Osteoblast (primary cell): ENCODE measurements at regions not wholly inside any gene's neighbourhood (a gene's known extent, or its start where the extent isn't known, plus 50 kb on each side); places are given as distances from the start of the nearest gene placed in this dataset.

Experiments
- DNase-seq: peaks from one replicate; pipeline ENCODE4 v3.0.0; 2011; ENCODE audit warnings: low spot score, mixed read lengths; ENCODE audit not compliant: insufficient read length; ENCODE audit errors: missing footprints
- H2AFZ ChIP-seq: 2 replicates; pipeline ENCODE4 v1.6.0; 2011; ENCODE audit warnings: mild to moderate bottlenecking, low read length
- H3K27ac ChIP-seq: 2 replicates; pipeline ENCODE4 v1.5.1; 2011; ENCODE audit warnings: mild to moderate bottlenecking, low read depth, low read length, moderate library complexity
- H3K27me3 ChIP-seq: 2 replicates; pipeline ENCODE4 v1.6.0; 2012; ENCODE audit warnings: mild to moderate bottlenecking, control low read depth, inconsistent platforms, low read length, moderate library complexity; ENCODE audit not compliant: insufficient read depth
- H3K36me3 ChIP-seq: 2 replicates; pipeline ENCODE4 v1.5.1; 2011; ENCODE audit warnings: mild to moderate bottlenecking, low read length, control low read depth, moderate library complexity; ENCODE audit not compliant: insufficient read depth
- H3K4me1 ChIP-seq: 2 replicates; pipeline ENCODE4 v1.5.1; 2011; ENCODE audit warnings: mild to moderate bottlenecking, low read length, control low read depth, moderate library complexity; ENCODE audit not compliant: insufficient read depth
- H3K4me2 ChIP-seq: 2 replicates; pipeline ENCODE4 v1.6.0; 2011; ENCODE audit warnings: mild to moderate bottlenecking, low read length; ENCODE audit not compliant: insufficient read depth
- H3K4me3 ChIP-seq: fragments of 200-600 bp; sonication (generic); 3 replicates; pipeline ENCODE4 v1.5.1; 2012; ENCODE audit warnings: mild to moderate bottlenecking, low read length, inconsistent platforms; ENCODE audit not compliant: insufficient read depth
- H3K79me2 ChIP-seq: 2 replicates; pipeline ENCODE4 v1.6.0; 2012; ENCODE audit warnings: mild to moderate bottlenecking, low read length, control low read depth, inconsistent platforms; ENCODE audit not compliant: insufficient read depth
- H3K9me3 ChIP-seq: 2 replicates; pipeline ENCODE4 v1.5.1; 2011; ENCODE audit warnings: low read depth, low read length, control low read depth
- H4K20me1 ChIP-seq: 2 replicates; pipeline ENCODE4 v1.6.0; 2012; ENCODE audit warnings: mild to moderate bottlenecking, low read length, control low read depth; ENCODE audit not compliant: insufficient read depth
- CTCF ChIP-seq: IDR thresholded peaks from 2 replicates; pipeline ENCODE4 v1.5.1; 2011; ENCODE audit warnings: mild to moderate bottlenecking, low read depth, low read length, moderate library complexity; ENCODE audit errors: extremely low read depth

- H2AFZ ChIP-seq = no peak overlapping the region
- no peaks in the 10 kb centered on the region for H4K20me1 ChIP-seq
- no peaks in the 10 kb centered on the region for H3K4me1 ChIP-seq
- H3K27ac ChIP-seq = no peak overlapping the region
- TF ChIP-seq CTCF = no peak
- H3K4me3 ChIP-seq = no peak overlapping the region
- H3K4me2 ChIP-seq = no peak overlapping the region
- H3K79me2 ChIP-seq = no peaks in the 10 kb centered on the region
- no peaks in the 10 kb centered on the region for H3K27me3 ChIP-seq
- DNase-seq = no peak
- H3K36me3 ChIP-seq = no peaks in the 10 kb centered on the region
- H3K9me3 ChIP-seq = no peaks in the 10 kb centered on the region
Observed at GRCh38 chr7:26001662-26002244, 150.2 kb upstream of the NFE2L3 start.

GRCh38 chr7:26005683-26006410, 146.2 kb upstream of the NFE2L3 start:
- Histone ChIP-seq H3K9me3 (no peaks in the 10 kb centered on the region), H2AFZ (no peak overlapping the region), H3K27ac (no peak overlapping the region), H3K36me3 (no peaks in the 10 kb centered on the region), H3K4me1 (no peaks in the 10 kb centered on the region), H3K79me2 (no peaks in the 10 kb centered on the region), H3K4me2 (no peak overlapping the region), H3K4me3 (no peak overlapping the region), H4K20me1 (no peaks in the 10 kb centered on the region), H3K27me3 (no peaks in the 10 kb centered on the region)
- no peak for TF ChIP-seq CTCF
- DNase-seq = no peak

GRCh38 chr7:26006426-26006825, 145.6 kb upstream of the NFE2L3 start:
- no peak for TF ChIP-seq CTCF
- H3K36me3 ChIP-seq = no peaks in the 10 kb centered on the region
- no peak overlapping the region for H3K4me2 ChIP-seq
- H4K20me1 ChIP-seq = no peaks in the 10 kb centered on the region
- H3K4me1 ChIP-seq = no peaks in the 10 kb centered on the region
- H3K27ac ChIP-seq = no peak overlapping the region
- H3K79me2 ChIP-seq = no peaks in the 10 kb centered on the region
- no peaks in the 10 kb centered on the region for H3K27me3 ChIP-seq
- H2AFZ ChIP-seq = no peak overlapping the region
- no peaks in the 10 kb centered on the region for H3K9me3 ChIP-seq
- no peak for DNase-seq
- H3K4me3 ChIP-seq = no peak overlapping the region

- Histone ChIP-seq H3K36me3 (no peaks in the 10 kb centered on the region), H3K27ac (no peak overlapping the region), H4K20me1 (no peaks in the 10 kb centered on the region), H2AFZ (no peak overlapping the region), H3K27me3 (no peaks in the 10 kb centered on the region), H3K79me2 (no peaks in the 10 kb centered on the region), H3K4me1 (no peaks in the 10 kb centered on the region), H3K4me2 (no peak overlapping the region), H3K4me3 (no peak overlapping the region), H3K9me3 (no peaks in the 10 kb centered on the region)
- TF ChIP-seq CTCF = no peak
- DNase-seq = no peak
Observed at GRCh38 chr7:26007510-26007909, 144.5 kb upstream of the NFE2L3 start.
